WTC11 (cell line): ENCODE measurements at regions not wholly inside any gene's neighbourhood (a gene's known extent, or its start where the extent isn't known, plus 50 kb on each side); places are given as distances from the start of the nearest gene placed in this dataset.

Experiments used
- ATAC-seq: fragments of 200-7000 bp; cut with Tn5 transposase; 2 replicates; pipeline ENCODE4 v1.10.0; 2021; ENCODE audit warnings: mild to moderate bottlenecking, moderate library complexity
- CTCF ChIA-PET: fragments of 300-600 bp; sonication (Branson Sonifier 250); formaldehyde crosslinking; loops from one replicate; lab custom pipeline; 2021; ENCODE audit warnings: antibody characterized with exemption; lab: Charles Lee
- POLR2A ChIA-PET: fragments of 350-600 bp; sonication (Branson Sonifier 250); formaldehyde crosslinking; loops from one replicate; lab custom pipeline; 2021; ENCODE audit warnings: antibody characterized with exemption; lab: Charles Lee
- DNase-seq: peaks from one replicate; pipeline ENCODE4 v3.0.0; 2021; ENCODE audit warnings: low spot score
- H3K27ac Mint-ChIP-seq: 2 replicates; pipeline ENCODE4 v1.8.0; 2021; ENCODE audit warnings: mixed read lengths
- H3K27me3 Mint-ChIP-seq: 2 replicates; pipeline ENCODE4 v1.8.0; 2021; ENCODE audit warnings: low read depth, mild to moderate bottlenecking, moderate library complexity, mixed read lengths
- H3K36me3 Mint-ChIP-seq: 2 replicates; pipeline ENCODE4 v1.8.0; 2021; ENCODE audit warnings: mixed read lengths
- H3K4me1 Mint-ChIP-seq: 2 replicates; pipeline ENCODE4 v1.8.0; 2022; ENCODE audit warnings: mixed read lengths
- H3K4me3 Mint-ChIP-seq: 2 replicates; pipeline ENCODE4 v1.8.0; 2021; ENCODE audit warnings: mild to moderate bottlenecking, moderate library complexity, mixed read lengths
- H3K9me3 Mint-ChIP-seq: 2 replicates; pipeline ENCODE4 v1.8.0; 2021; ENCODE audit warnings: mixed read lengths
- ATF1 ChIP-seq: sonication (generic); formaldehyde crosslinking; IDR thresholded peaks from 2 replicates; pipeline ENCODE4 v1.8.1; 2023; ENCODE audit warnings: mild to moderate bottlenecking, moderate library complexity, missing genetic modification reagents
- ETV6 ChIP-seq: sonication (generic); formaldehyde crosslinking; IDR thresholded peaks from 2 replicates; pipeline ENCODE4 v1.8.1; 2022; ENCODE audit warnings: mild to moderate bottlenecking, missing genetic modification reagents
- NFYB ChIP-seq: sonication (generic); formaldehyde crosslinking; conservative IDR thresholded peaks from 2 replicates; pipeline ENCODE4 v1.8.0; 2022; ENCODE audit warnings: low read depth, missing genetic modification reagents
- TEAD1 ChIP-seq: sonication (generic); formaldehyde crosslinking; IDR thresholded peaks from 2 replicates; pipeline ENCODE4 v1.8.0; 2022; ENCODE audit warnings: mild to moderate bottlenecking, missing genetic modification reagents
- ZNF138 ChIP-seq: sonication (generic); formaldehyde crosslinking; conservative IDR thresholded peaks from 2 replicates; pipeline ENCODE4 v1.8.1; 2022; ENCODE audit warnings: mild to moderate bottlenecking, moderate library complexity, missing genetic modification reagents
- ZNF232 ChIP-seq: sonication (generic); formaldehyde crosslinking; IDR thresholded peaks from 2 replicates; pipeline ENCODE4 v1.8.0; 2022; ENCODE audit warnings: mild to moderate bottlenecking, missing genetic modification reagents
- TF ChIP-seq, protein P1 (sequence below): sonication (generic); formaldehyde crosslinking; IDR thresholded peaks from 2 replicates; pipeline ENCODE4 v1.8.1; 2023; ENCODE audit warnings: mild to moderate bottlenecking, moderate library complexity, missing genetic modification reagents
- TF ChIP-seq, protein P2 (sequence below): sonication (generic); formaldehyde crosslinking; IDR thresholded peaks from 2 replicates; pipeline ENCODE4 v1.8.1; 2023; ENCODE audit warnings: mild to moderate bottlenecking, missing genetic modification reagents
- TF ChIP-seq, protein P3 (sequence below): fragments of 250-450 bp; sonication (Bioruptor Pico); IDR thresholded peaks from 2 replicates; pipeline ENCODE4 v1.9.0; 2021; ENCODE audit warnings: mild to moderate bottlenecking
- TF ChIP-seq, protein P4 (sequence below): sonication (generic); formaldehyde crosslinking; IDR thresholded peaks from 2 replicates; pipeline ENCODE4 v1.8.0; 2023; ENCODE audit warnings: missing genetic modification reagents, mild to moderate bottlenecking, borderline replicate concordance
- TF ChIP-seq, protein P5 (sequence below): sonication (generic); formaldehyde crosslinking; IDR thresholded peaks from 2 replicates; pipeline ENCODE4 v1.8.0; 2022; ENCODE audit warnings: mild to moderate bottlenecking, missing genetic modification reagents
- TF ChIP-seq, protein P6 (sequence below): sonication (generic); formaldehyde crosslinking; IDR thresholded peaks from 2 replicates; pipeline ENCODE4 v1.8.0; 2022; ENCODE audit warnings: missing genetic modification reagents
- TF ChIP-seq, protein P7 (sequence below): fragments of 250-450 bp; sonication (Bioruptor Pico); conservative IDR thresholded peaks from 2 replicates; pipeline ENCODE4 v1.9.0; 2021; ENCODE audit warnings: mild to moderate bottlenecking

DNA sequence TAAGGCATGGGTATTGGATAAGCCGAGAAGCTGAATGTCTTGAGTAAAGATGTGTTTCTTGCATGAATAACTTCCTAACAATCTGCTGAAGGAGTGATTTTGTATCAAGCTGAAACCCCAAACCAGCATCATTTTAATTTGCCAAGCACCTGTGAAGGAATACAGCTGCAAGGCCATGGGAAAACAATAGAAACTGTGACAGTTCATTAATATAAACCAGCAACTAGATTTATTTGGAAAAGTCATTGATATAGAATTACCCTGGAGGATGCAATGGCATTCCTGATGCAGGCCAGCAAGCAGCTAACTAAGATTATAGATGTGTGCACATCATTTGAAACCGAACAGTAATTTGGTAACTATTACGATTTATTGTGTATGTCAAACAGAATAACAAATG, 155.7 kb upstream of the TCF4 start:
- H3K27ac Mint-ChIP-seq: no peak overlapping the region
- H3K36me3 Mint-ChIP-seq: no peaks in the 10 kb centered on the region
- H3K4me3 Mint-ChIP-seq: no peak overlapping the region
- peaks cover 13% of the 10 kb centered on the region for H3K4me1 Mint-ChIP-seq
- H3K9me3 Mint-ChIP-seq: no peaks in the 10 kb centered on the region
- TF ChIP-seq, protein P1, sequence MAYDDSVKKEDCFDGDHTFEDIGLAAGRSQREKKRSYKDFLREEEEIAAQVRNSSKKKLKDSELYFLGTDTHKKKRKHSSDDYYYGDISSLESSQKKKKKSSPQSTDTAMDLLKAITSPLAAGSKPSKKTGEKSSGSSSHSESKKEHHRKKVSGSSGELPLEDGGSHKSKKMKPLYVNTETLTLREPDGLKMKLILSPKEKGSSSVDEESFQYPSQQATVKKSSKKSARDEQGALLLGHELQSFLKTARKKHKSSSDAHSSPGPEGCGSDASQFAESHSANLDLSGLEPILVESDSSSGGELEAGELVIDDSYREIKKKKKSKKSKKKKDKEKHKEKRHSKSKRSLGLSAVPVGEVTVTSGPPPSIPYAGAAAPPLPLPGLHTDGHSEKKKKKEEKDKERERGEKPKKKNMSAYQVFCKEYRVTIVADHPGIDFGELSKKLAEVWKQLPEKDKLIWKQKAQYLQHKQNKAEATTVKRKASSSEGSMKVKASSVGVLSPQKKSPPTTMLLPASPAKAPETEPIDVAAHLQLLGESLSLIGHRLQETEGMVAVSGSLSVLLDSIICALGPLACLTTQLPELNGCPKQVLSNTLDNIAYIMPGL (CRISPR knock-in tag): no peak
- TF ChIP-seq ATF1 (CRISPR knock-in tag): no peak
- TF ChIP-seq, protein P2, sequence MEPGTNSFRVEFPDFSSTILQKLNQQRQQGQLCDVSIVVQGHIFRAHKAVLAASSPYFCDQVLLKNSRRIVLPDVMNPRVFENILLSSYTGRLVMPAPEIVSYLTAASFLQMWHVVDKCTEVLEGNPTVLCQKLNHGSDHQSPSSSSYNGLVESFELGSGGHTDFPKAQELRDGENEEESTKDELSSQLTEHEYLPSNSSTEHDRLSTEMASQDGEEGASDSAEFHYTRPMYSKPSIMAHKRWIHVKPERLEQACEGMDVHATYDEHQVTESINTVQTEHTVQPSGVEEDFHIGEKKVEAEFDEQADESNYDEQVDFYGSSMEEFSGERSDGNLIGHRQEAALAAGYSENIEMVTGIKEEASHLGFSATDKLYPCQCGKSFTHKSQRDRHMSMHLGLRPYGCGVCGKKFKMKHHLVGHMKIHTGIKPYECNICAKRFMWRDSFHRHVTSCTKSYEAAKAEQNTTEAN (CRISPR knock-in tag): no peak
- TF ChIP-seq, protein P3, sequence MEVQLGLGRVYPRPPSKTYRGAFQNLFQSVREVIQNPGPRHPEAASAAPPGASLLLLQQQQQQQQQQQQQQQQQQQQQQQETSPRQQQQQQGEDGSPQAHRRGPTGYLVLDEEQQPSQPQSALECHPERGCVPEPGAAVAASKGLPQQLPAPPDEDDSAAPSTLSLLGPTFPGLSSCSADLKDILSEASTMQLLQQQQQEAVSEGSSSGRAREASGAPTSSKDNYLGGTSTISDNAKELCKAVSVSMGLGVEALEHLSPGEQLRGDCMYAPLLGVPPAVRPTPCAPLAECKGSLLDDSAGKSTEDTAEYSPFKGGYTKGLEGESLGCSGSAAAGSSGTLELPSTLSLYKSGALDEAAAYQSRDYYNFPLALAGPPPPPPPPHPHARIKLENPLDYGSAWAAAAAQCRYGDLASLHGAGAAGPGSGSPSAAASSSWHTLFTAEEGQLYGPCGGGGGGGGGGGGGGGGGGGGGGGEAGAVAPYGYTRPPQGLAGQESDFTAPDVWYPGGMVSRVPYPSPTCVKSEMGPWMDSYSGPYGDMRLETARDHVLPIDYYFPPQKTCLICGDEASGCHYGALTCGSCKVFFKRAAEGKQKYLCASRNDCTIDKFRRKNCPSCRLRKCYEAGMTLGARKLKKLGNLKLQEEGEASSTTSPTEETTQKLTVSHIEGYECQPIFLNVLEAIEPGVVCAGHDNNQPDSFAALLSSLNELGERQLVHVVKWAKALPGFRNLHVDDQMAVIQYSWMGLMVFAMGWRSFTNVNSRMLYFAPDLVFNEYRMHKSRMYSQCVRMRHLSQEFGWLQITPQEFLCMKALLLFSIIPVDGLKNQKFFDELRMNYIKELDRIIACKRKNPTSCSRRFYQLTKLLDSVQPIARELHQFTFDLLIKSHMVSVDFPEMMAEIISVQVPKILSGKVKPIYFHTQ: no peak
- TF ChIP-seq ZNF232 (CRISPR knock-in tag): no peak
- TF ChIP-seq, protein P4, sequence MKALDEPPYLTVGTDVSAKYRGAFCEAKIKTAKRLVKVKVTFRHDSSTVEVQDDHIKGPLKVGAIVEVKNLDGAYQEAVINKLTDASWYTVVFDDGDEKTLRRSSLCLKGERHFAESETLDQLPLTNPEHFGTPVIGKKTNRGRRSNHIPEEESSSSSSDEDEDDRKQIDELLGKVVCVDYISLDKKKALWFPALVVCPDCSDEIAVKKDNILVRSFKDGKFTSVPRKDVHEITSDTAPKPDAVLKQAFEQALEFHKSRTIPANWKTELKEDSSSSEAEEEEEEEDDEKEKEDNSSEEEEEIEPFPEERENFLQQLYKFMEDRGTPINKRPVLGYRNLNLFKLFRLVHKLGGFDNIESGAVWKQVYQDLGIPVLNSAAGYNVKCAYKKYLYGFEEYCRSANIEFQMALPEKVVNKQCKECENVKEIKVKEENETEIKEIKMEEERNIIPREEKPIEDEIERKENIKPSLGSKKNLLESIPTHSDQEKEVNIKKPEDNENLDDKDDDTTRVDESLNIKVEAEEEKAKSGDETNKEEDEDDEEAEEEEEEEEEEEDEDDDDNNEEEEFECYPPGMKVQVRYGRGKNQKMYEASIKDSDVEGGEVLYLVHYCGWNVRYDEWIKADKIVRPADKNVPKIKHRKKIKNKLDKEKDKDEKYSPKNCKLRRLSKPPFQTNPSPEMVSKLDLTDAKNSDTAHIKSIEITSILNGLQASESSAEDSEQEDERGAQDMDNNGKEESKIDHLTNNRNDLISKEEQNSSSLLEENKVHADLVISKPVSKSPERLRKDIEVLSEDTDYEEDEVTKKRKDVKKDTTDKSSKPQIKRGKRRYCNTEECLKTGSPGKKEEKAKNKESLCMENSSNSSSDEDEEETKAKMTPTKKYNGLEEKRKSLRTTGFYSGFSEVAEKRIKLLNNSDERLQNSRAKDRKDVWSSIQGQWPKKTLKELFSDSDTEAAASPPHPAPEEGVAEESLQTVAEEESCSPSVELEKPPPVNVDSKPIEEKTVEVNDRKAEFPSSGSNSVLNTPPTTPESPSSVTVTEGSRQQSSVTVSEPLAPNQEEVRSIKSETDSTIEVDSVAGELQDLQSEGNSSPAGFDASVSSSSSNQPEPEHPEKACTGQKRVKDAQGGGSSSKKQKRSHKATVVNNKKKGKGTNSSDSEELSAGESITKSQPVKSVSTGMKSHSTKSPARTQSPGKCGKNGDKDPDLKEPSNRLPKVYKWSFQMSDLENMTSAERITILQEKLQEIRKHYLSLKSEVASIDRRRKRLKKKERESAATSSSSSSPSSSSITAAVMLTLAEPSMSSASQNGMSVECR (CRISPR knock-in tag): no peak
- TF ChIP-seq ETV6 (CRISPR knock-in tag): no peak
- TF ChIP-seq, protein P5, sequence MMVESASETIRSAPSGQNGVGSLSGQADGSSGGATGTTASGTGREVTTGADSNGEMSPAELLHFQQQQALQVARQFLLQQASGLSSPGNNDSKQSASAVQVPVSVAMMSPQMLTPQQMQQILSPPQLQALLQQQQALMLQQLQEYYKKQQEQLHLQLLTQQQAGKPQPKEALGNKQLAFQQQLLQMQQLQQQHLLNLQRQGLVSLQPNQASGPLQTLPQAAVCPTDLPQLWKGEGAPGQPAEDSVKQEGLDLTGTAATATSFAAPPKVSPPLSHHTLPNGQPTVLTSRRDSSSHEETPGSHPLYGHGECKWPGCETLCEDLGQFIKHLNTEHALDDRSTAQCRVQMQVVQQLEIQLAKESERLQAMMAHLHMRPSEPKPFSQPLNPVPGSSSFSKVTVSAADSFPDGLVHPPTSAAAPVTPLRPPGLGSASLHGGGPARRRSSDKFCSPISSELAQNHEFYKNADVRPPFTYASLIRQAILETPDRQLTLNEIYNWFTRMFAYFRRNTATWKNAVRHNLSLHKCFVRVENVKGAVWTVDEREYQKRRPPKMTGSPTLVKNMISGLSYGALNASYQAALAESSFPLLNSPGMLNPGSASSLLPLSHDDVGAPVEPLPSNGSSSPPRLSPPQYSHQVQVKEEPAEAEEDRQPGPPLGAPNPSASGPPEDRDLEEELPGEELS (CRISPR knock-in tag): no peak
- TF ChIP-seq, protein P6, sequence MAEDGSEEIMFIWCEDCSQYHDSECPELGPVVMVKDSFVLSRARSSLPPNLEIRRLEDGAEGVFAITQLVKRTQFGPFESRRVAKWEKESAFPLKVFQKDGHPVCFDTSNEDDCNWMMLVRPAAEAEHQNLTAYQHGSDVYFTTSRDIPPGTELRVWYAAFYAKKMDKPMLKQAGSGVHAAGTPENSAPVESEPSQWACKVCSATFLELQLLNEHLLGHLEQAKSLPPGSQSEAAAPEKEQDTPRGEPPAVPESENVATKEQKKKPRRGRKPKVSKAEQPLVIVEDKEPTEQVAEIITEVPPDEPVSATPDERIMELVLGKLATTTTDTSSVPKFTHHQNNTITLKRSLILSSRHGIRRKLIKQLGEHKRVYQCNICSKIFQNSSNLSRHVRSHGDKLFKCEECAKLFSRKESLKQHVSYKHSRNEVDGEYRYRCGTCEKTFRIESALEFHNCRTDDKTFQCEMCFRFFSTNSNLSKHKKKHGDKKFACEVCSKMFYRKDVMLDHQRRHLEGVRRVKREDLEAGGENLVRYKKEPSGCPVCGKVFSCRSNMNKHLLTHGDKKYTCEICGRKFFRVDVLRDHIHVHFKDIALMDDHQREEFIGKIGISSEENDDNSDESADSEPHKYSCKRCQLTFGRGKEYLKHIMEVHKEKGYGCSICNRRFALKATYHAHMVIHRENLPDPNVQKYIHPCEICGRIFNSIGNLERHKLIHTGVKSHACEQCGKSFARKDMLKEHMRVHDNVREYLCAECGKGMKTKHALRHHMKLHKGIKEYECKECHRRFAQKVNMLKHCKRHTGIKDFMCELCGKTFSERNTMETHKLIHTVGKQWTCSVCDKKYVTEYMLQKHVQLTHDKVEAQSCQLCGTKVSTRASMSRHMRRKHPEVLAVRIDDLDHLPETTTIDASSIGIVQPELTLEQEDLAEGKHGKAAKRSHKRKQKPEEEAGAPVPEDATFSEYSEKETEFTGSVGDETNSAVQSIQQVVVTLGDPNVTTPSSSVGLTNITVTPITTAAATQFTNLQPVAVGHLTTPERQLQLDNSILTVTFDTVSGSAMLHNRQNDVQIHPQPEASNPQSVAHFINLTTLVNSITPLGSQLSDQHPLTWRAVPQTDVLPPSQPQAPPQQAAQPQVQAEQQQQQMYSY (CRISPR knock-in tag): no peak
- TF ChIP-seq TEAD1: no peak
- TF ChIP-seq ZNF138 (CRISPR knock-in tag): no peak
- TF ChIP-seq NFYB: no peak
- TF ChIP-seq, protein P7, sequence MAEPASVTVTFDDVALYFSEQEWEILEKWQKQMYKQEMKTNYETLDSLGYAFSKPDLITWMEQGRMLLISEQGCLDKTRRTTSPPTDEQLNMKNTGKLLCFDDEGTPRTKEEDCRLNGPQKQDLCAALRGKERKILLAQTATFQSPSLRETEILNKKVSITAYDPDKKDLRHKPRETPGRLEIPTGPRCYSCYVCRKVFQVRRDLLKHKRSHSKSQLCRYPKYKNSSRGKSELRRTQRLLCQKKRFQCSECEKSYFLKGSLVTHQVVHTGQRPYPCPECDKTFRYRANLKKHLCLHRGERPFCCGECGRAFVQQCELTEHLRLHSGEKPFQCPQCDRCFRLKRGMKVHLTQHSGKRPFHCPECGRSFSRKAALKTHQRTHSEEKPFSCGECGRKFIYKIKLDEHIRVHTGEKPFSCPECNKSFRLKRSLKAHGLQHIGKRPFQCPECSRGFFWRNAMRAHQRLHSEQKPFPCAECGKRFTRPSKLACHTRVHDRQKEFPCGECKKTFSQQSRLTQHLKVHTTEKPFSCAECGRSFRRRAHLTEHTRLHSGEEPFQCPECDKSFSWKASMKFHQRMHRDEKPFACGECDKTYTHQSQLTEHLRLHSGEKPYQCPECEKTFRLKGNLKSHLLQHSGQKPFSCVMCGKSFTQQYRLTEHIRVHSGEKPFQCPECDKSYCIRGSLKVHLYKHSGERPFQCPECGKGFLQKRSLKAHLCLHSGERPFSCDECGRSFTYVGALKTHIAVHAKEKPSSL (CRISPR knock-in tag): no peak
- ChIA-PET CTCF (no interaction called here), POLR2A (no interaction called here)
- ATAC-seq: no peak
- DNase-seq: no peak
- H3K27me3 Mint-ChIP-seq: no peaks in the 10 kb centered on the region
